H9 (cell line): ENCODE measurements at regions not wholly inside any gene's neighbourhood (a gene's known extent, or its start where the extent isn't known, plus 50 kb on each side); places are given as distances from the start of the nearest gene placed in this dataset.

Source experiments
- DNase-seq: peaks from one replicate; pipeline ENCODE4 v3.0.0-alpha.2; 2017
- H2AFZ ChIP-seq: one replicate; pipeline ENCODE4 v1.6.1; 2013; ENCODE audit warnings: mild to moderate bottlenecking, low read length, control low read depth, moderate library complexity
- H2AK5ac ChIP-seq: 2 replicates; pipeline ENCODE4 v1.6.1; 2013; ENCODE audit warnings: low read length, control low read depth, mixed read lengths; ENCODE audit not compliant: insufficient read length
- H2BK120ac ChIP-seq: one replicate; pipeline ENCODE4 v1.6.1; 2013; ENCODE audit warnings: low read depth, mild to moderate bottlenecking, low read length, control low read depth, inconsistent platforms; ENCODE audit not compliant: poor library complexity, severe bottlenecking
- H2BK12ac ChIP-seq: 2 replicates; pipeline ENCODE4 v1.6.1; 2013; ENCODE audit warnings: low read length, control low read depth, mixed read lengths, low read depth; ENCODE audit not compliant: insufficient read length
- H2BK15ac ChIP-seq: 2 replicates; pipeline ENCODE4 v1.6.1; 2013; ENCODE audit warnings: low read depth, low read length, control low read depth
- H2BK20ac ChIP-seq: one replicate; pipeline ENCODE4 v1.6.1; 2013; ENCODE audit warnings: low read depth, mild to moderate bottlenecking, low read length, control low read depth, inconsistent platforms; ENCODE audit not compliant: poor library complexity, severe bottlenecking
- H2BK5ac ChIP-seq: 2 replicates; pipeline ENCODE4 v1.6.1; 2013; ENCODE audit warnings: low read length, control low read depth, mixed read lengths; ENCODE audit not compliant: insufficient read length
- H3K14ac ChIP-seq: 2 replicates; pipeline ENCODE4 v1.6.1; 2013; ENCODE audit warnings: low read length, control low read depth; ENCODE audit not compliant: insufficient read depth
- H3K18ac ChIP-seq: 2 replicates; pipeline ENCODE4 v1.6.1; 2013; ENCODE audit warnings: low read depth, mild to moderate bottlenecking, mixed read lengths, low read length, control low read depth; ENCODE audit not compliant: insufficient read length
- H3K23ac ChIP-seq: 2 replicates; pipeline ENCODE4 v1.6.1; 2013; ENCODE audit warnings: low read length, control low read depth, mixed read lengths, low read depth; ENCODE audit not compliant: insufficient read length
- H3K23me2 ChIP-seq: 2 replicates; pipeline ENCODE4 v1.6.1; 2013; ENCODE audit warnings: low read depth, mild to moderate bottlenecking, mixed read lengths, low read length, control low read depth; ENCODE audit not compliant: insufficient read length, poor library complexity, severe bottlenecking
- H3K27ac ChIP-seq: 2 replicates; pipeline ENCODE4 v1.5.1; 2013; ENCODE audit warnings: low read length, control low read depth, mixed read lengths, low read depth; ENCODE audit not compliant: insufficient read length
- H3K27me3 ChIP-seq: 2 replicates; pipeline ENCODE4 v1.6.1; 2013; ENCODE audit warnings: low read length, control low read depth, inconsistent platforms; ENCODE audit not compliant: insufficient read depth
- H3K4ac ChIP-seq: 2 replicates; pipeline ENCODE4 v1.6.1; 2013; ENCODE audit warnings: low read depth, mild to moderate bottlenecking, control low read depth, inconsistent platforms, low read length, moderate library complexity
- H3K4me1 ChIP-seq: 2 replicates; pipeline ENCODE4 v1.6.1; 2013; ENCODE audit warnings: low read length, control low read depth, inconsistent platforms; ENCODE audit not compliant: insufficient read depth
- H3K4me2 ChIP-seq: 2 replicates; pipeline ENCODE4 v1.6.1; 2013; ENCODE audit warnings: low read length, control low read depth, mixed read lengths; ENCODE audit not compliant: insufficient read length, insufficient read depth
- H3K56ac ChIP-seq: 2 replicates; pipeline ENCODE4 v1.6.1; 2013; ENCODE audit warnings: low read depth, mild to moderate bottlenecking, mixed read lengths, low read length, control low read depth; ENCODE audit not compliant: insufficient read length
- H3K79me1 ChIP-seq: 2 replicates; pipeline ENCODE4 v1.6.1; 2013; ENCODE audit warnings: low read depth, mild to moderate bottlenecking, moderate library complexity, low read length, control low read depth, inconsistent platforms; ENCODE audit not compliant: insufficient read depth, poor library complexity, severe bottlenecking
- H3K79me2 ChIP-seq: 2 replicates; pipeline ENCODE4 v1.6.1; 2013; ENCODE audit warnings: low read length, control low read depth, inconsistent platforms; ENCODE audit not compliant: insufficient read depth
- H3K9ac ChIP-seq: 2 replicates; pipeline ENCODE4 v1.6.1; 2013; ENCODE audit warnings: low read length, control low read depth, mixed read lengths; ENCODE audit not compliant: insufficient read length; ENCODE audit errors: extremely low read depth
- H3K9me3 ChIP-seq: one replicate; pipeline ENCODE4 v1.6.1; 2013; ENCODE audit warnings: low read depth, low read length, inconsistent platforms; ENCODE audit not compliant: control insufficient read depth
- H3T11ph ChIP-seq: one replicate; pipeline ENCODE4 v1.6.1; 2013; ENCODE audit warnings: mild to moderate bottlenecking, low read length, control low read depth, inconsistent platforms
- H4K20me1 ChIP-seq: one replicate; pipeline ENCODE4 v1.6.1; 2013; ENCODE audit not compliant: control insufficient read depth, insufficient read length, insufficient read depth
- H4K5ac ChIP-seq: 2 replicates; pipeline ENCODE4 v1.6.1; 2013; ENCODE audit warnings: low read depth, mild to moderate bottlenecking, mixed read lengths, low read length, control low read depth; ENCODE audit not compliant: insufficient read length
- H4K8ac ChIP-seq: replicated peaks from 2 replicates; pipeline ENCODE4 v1.6.1; 2013; ENCODE audit warnings: low read length, control low read depth, mixed read lengths, low read depth; ENCODE audit not compliant: insufficient read length
- H4K91ac ChIP-seq: 2 replicates; pipeline ENCODE4 v1.6.1; 2013; ENCODE audit warnings: low read depth, mild to moderate bottlenecking, moderate library complexity, mixed read lengths, low read length, control low read depth; ENCODE audit not compliant: insufficient read length
- H3K27ac Mint-ChIP-seq, 3 experiments: 2 replicates in 2 of 3; 3 replicates in 1 of 3; pipeline ENCODE4 v1.8.0; 2020 to 2021; ENCODE audit warnings: mixed read lengths in 3 of 3, mild to moderate bottlenecking in 1 of 3, moderate library complexity in 1 of 3
- H3K27me3 Mint-ChIP-seq: 2 replicates; pipeline ENCODE4 v1.8.0; 2021; ENCODE audit warnings: low read depth, mild to moderate bottlenecking, moderate library complexity, mixed read lengths
- H3K36me3 Mint-ChIP-seq, 3 experiments: 2 replicates in 2 of 3; 3 replicates in 1 of 3; pipeline ENCODE4 v1.8.0; 2020 to 2021; ENCODE audit warnings: low read depth in 3 of 3, mixed read lengths in 3 of 3; ENCODE audit not compliant: insufficient read depth in 1 of 3
- H3K4me1 Mint-ChIP-seq, 2 experiments: 2 replicates each; pipeline ENCODE4 v1.8.0; 2020; ENCODE audit warnings: mixed read lengths in 2 of 2
- H3K4me3 Mint-ChIP-seq, 2 experiments: 2 replicates in 1 of 2; 3 replicates in 1 of 2; pipeline ENCODE4 v1.8.0; 2020 to 2021; ENCODE audit warnings: mild to moderate bottlenecking in 2 of 2, mixed read lengths in 2 of 2, moderate library complexity in 1 of 2
- H3K9me3 Mint-ChIP-seq, 2 experiments: 2 replicates in 1 of 2; 3 replicates in 1 of 2; pipeline ENCODE4 v1.8.0; 2020; ENCODE audit warnings: mild to moderate bottlenecking in 2 of 2, mixed read lengths in 2 of 2, moderate library complexity in 1 of 2
- CTCF ChIP-seq: fragments of 200-600 bp; sonication (generic); conservative IDR thresholded peaks from 3 replicates; pipeline ENCODE4 v1.8.0; 2021; ENCODE audit warnings: antibody characterized with exemption, mild to moderate bottlenecking
- WGBS: extraction: QIAGEN DNeasy Blood & Tissue Kit; methylation state at CpG from one replicate; pipeline ENCODE4 v1.1.7; 2013; ENCODE audit warnings: missing lambda C conversion rate, low lambda C conversion rate, mixed read lengths; ENCODE audit not compliant: insufficient read length; ENCODE audit errors: extremely low coverage; 5-methylcytosine and 5-hydroxymethylcytosine counted together

GRCh38 chr7:71021131-71021530 is 110.8 kb upstream of the GALNT17 start:
- Histone ChIP-seq H4K91ac (no peak overlapping the region), H4K20me1 (no peaks in the 10 kb centered on the region), H4K8ac (no peak overlapping the region), H3K27me3 (no peaks in the 10 kb centered on the region), H3K9me3 (no peaks in the 10 kb centered on the region), H3K9ac (no peak overlapping the region), H4K5ac (no peak overlapping the region), H3K18ac (no peak overlapping the region), H3K4ac (no peak overlapping the region), H2BK15ac (no peak overlapping the region), H3T11ph (no peak overlapping the region), H2BK12ac (no peak overlapping the region), H2BK120ac (no peak overlapping the region), H3K4me1 (no peaks in the 10 kb centered on the region), H3K79me2 (no peaks in the 10 kb centered on the region), H3K23ac (no peak overlapping the region), H2BK20ac (no peak overlapping the region), H3K56ac (no peak overlapping the region), H2AFZ (no peak overlapping the region), H3K14ac (no peak overlapping the region), H2BK5ac (no peak overlapping the region), H3K79me1 (no peaks in the 10 kb centered on the region), H3K4me2 (no peak overlapping the region), H3K27ac (no peak overlapping the region), H3K23me2 (no peaks in the 10 kb centered on the region), H2AK5ac (no peak overlapping the region)
- Mint-ChIP-seq H3K27ac (no peak overlapping the region), H3K4me1 (no peaks in the 10 kb centered on the region), H3K4me3 (no peak overlapping the region), H3K27me3 (no peaks in the 10 kb centered on the region; the same call in 1 of the 2 replicates), H3K36me3 (no peaks in the 10 kb centered on the region), H3K9me3 (no peaks in the 10 kb centered on the region; a peak in 1 of 5 replicates)
- DNase-seq: no peak
- TF ChIP-seq CTCF: no peak
- no CpG with 5 or more reads among the region's 4 CpGs for WGBS
